ENCODE measurements at regions not wholly inside any gene's neighbourhood (a gene's known extent, or its start where the extent isn't known, plus 50 kb on each side); places are given as distances from the start of the nearest gene placed in this dataset.
"Not testable (repeated sequence)": the region's sequence is repeated elsewhere in the genome, so short reads cannot be mapped to it uniquely, and the experiment has no call there.

DNA sequence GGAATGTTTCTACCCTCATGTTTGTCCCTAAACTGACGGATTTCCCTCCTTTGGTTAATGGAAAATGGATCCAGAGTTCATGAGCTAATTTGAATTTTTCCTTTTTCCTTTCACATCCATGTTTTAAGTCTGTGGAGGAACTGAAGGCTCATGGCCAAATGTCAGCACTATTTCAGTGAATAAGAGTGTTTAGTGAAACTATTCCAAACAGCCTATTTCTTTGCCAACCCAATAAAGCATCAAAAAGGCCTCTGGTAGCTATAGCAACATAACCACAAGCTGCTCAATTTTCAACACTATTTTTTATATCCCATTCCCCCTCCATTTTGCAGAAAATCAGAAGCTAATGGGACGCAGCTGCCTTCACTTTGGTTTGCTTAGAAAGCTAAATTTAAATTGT is 1454.1 kb downstream of the GATA3 start:
- DNase-seq (ENCODE audit: low spot score): no peak

DNA sequence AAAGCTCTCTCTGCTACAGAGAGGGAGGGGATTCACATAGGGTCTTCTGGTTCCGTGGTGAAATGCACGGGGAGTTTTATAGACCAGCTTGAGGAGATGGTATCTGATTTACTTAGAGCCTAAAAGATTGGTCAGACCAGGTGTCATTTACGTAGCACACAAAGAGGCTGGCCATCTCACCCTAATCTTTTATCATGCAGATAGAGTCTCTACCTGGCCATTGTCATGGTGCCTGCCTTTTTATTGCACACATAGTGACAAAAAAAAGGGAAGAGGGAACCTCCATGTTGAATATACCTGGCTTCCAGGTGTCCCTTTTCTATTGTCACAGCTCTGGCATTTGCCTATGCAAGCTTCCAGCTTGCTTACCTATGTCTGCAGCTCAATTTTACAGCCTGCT is 1456.1 kb downstream of the GATA3 start:
- DNase-seq (ENCODE audit: low spot score): no peak

DNA sequence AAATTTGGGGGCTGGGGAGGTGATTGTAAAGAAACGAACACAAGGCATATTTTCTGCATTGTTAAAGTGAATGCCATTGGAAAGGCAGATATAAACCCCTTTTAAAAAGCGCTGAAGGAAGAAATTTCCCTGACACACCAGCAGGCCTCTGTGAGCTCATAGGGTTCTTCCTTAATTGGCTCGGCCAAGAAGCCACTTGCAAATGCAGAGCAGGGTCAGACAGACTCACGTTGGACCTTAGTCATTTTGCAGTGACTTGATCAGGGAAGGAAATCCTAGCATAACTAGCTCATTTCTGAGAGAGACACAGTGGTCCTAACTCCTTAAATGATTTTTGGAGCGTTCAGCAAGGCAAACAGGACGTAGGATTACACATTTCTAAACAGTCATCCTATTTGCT is 1461.4 kb downstream of the GATA3 start:
- DNase-seq (ENCODE audit: low spot score): no peak

- no peak for DNase-seq (ENCODE audit: low spot score)
Observed at GRCh38 chr10:9535744-9536143, 1481.3 kb downstream of the GATA3 start.

DNA sequence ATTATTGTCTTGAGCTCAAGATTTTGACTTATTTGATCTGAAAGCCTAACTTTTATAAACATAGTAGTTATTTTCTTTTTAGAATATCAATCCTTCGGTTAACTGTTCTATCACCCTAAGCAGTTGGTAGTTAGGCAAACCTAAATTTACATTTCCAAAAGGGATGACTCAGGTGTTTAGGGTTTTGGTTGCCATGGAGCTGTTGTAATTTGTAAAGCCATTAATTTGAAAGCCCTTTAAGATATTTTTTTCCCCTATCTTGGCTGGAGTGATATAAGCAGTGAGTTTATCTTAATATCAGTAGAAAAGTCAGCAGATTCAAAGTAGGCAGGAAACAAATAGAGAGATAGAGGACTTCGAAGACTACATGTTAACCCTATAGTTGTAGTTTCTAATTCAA is 1472.6 kb upstream of the CELF2 start:
- no peak for DNase-seq (ENCODE audit: low spot score)

- DNase-seq (ENCODE audit: low spot score): no peak
Observed at GRCh38 chr10:9547936-9548904, 1469.5 kb upstream of the CELF2 start.

GRCh38 chr10:9550810-9551209 is 1466.9 kb upstream of the CELF2 start:
- no peak for DNase-seq (ENCODE audit: low spot score)

GRCh38 chr10:9554321-9554720 is 1463.4 kb upstream of the CELF2 start:
- DNase-seq (ENCODE audit: low spot score): no peak

GRCh38 chr10:9560976-9561375 is 1456.7 kb upstream of the CELF2 start:
- DNase-seq (ENCODE audit: low spot score): no peak

DNA sequence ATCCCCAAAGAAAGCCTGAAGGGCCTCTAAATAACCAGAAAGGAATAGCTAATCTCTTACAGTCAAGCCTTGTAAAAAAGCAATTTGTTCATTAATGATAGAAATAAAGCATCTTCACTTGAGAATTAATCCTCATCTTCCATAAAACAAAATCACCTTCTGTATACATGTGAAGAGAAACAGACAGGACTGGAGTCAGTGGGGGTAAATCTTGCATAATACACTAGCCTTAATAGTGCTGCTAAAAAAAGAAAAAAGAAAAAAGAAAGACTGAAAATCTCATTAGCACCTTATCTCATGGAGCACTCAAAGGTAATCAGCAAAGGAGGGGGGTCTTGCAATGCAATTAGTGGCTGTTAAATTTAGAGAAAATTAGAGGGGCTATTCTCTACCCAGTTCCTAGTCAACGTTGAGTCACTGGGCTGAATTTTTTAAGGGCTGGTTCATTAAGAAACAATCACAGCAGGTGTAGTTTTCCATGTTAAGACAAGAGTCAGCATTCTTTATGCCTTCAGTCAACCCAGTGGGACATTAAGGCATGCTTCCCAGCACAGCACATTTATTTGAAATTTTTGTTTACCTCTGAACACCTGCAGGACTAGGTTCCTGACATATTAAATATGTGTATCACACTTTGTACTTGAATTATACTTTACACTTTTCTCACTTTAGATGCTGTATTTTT is 1455.7 kb upstream of the CELF2 start:
- DNase-seq (ENCODE audit: low spot score): no peak

DNA sequence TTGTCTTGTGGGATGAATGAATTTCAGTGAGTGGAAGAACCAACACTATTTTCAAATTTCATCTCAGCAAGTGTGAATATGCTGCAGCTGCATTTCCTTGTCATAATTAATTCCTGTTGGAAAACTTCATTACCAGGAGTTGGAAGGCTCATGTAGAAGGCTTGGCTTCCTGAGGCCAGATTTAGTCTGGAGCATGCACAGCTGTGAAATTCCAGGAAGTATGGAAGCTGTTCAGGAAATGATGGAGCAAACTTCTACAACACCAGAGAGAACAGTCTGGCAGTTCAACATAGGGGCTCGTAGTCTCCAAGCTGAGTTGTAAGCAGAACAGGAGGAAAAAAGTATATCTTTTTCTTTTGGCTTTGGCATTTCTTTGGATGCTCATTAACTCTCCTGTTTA is 1439.9 kb upstream of the CELF2 start:
- no peak for DNase-seq (ENCODE audit: low spot score)

GRCh38 chr10:9579110-9579705 is 1438.5 kb upstream of the CELF2 start:
- no peak for DNase-seq (ENCODE audit: low spot score)

DNA sequence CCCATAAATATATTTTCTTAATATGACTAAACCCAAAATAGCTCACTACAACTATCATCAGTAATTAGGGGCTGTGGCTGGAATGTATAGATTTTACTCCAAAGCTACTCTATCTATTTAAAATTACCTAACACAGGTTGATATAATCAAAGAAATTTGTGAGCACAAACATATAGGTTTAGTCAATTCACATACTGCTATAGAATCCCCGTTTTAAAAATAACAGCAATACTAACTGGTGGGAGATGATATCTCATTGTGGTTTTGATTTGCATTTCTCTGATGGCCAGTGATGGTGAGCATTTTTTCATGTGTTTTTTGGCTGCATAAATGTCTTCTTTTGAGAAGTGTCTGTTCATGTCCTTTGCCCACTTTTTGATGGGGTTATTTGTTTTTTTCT is 1434.9 kb upstream of the CELF2 start:
- DNase-seq (ENCODE audit: low spot score): not testable (repeated sequence)

- DNase-seq (ENCODE audit: low spot score): no peak
Observed at GRCh38 chr10:9596368-9596920, 1421.2 kb upstream of the CELF2 start.

- no peak for DNase-seq (ENCODE audit: low spot score)
Observed at GRCh38 chr10:9602998-9603397, 1414.7 kb upstream of the CELF2 start.

DNA sequence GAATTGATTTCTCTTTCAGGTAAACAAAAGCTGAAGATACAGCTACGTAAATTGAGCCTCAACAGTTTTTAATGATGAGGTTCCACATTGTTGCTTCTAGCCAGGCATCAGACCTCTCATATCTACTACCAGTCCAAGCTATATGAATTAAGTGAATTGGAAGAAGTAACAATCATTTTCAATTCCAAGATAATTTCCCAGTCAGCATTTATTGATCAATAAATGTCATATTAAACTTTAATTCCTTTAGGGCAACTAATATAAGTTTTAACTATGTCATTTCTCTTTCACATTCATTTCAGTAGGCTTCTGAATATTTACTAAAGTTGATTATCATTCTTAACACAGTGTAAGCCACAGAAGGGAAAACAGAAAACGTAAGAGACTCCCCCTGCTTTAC is 1413.7 kb upstream of the CELF2 start:
- no peak for DNase-seq (ENCODE audit: low spot score)

GRCh38 chr10:9605231-9605630 is 1412.4 kb upstream of the CELF2 start:
- no peak for DNase-seq (ENCODE audit: low spot score)

DNA sequence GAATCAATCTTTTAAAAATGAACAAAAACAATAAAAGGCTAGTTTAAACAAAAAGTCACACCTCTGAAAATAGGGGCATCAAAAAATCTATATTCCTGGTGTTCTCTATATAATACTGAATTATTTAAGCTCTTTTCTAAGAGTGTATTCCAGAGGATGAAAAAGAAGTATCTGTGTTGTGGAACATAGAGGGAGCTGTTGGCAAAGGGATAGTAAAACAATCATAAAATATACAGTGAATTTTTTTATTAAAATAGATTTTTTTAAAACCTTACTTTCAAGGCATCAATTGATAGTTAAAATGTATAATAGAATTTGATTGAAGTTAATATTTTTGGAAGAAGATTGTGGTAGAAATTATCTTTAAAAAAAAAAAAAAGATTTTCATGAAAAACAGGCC is 1409.1 kb upstream of the CELF2 start:
- no peak for DNase-seq (ENCODE audit: low spot score)

GRCh38 chr10:9613338-9614075 is 1404.2 kb upstream of the CELF2 start:
- peak; percentile 46 for DNase-seq (ENCODE audit: low spot score)

DNA sequence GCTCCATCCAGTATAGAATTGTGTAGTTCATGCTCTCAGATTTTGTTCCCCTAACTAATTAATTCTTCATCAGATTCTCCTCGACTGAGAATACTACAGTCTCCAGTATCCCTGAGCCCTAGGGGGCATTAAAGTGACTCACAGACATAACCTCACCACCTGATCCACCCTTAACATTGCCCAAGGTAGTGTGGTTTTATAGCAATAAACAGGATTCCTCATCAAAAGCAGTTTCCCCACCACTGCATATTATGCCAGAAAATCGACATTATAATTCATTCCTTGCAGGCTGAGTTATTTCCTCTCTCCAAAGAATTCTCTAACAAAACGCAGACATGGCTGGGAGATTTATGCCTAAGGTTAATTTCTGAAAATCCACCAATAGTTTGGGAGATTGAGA is 1402.5 kb upstream of the CELF2 start:
- no peak for DNase-seq (ENCODE audit: low spot score)

- DNase-seq (ENCODE audit: low spot score): no peak
Observed at GRCh38 chr10:9621216-9621615, 1396.5 kb upstream of the CELF2 start.

- no peak for DNase-seq (ENCODE audit: low spot score)
Observed at GRCh38 chr10:9625304-9625703, 1392.4 kb upstream of the CELF2 start.

Measured in activated CD4-positive, alpha-beta T cell treated with anti-CD3 and anti-CD28 coated beads, Interleukin-2, Interleukin-4, amounts not matched to agents 100 ng/mL and 50 ng/mL, durations not matched to agents 16 hours and 8 hours (primary cell).